Osteoblast (primary cell): ENCODE measurements at regions not wholly inside any gene's neighbourhood (a gene's known extent, or its start where the extent isn't known, plus 50 kb on each side); places are given as distances from the start of the nearest gene placed in this dataset.
"Not testable (repeated sequence)": the region's sequence is repeated elsewhere in the genome, so short reads cannot be mapped to it uniquely, and the experiment has no call there.

ENCODE experiments used
- DNase-seq: peaks from one replicate; pipeline ENCODE4 v3.0.0; 2011; ENCODE audit warnings: low spot score, mixed read lengths; ENCODE audit not compliant: insufficient read length; ENCODE audit errors: missing footprints
- H2AFZ ChIP-seq: 2 replicates; pipeline ENCODE4 v1.6.0; 2011; ENCODE audit warnings: mild to moderate bottlenecking, low read length
- H3K27ac ChIP-seq: 2 replicates; pipeline ENCODE4 v1.5.1; 2011; ENCODE audit warnings: mild to moderate bottlenecking, low read depth, low read length, moderate library complexity
- H3K27me3 ChIP-seq: 2 replicates; pipeline ENCODE4 v1.6.0; 2012; ENCODE audit warnings: mild to moderate bottlenecking, control low read depth, inconsistent platforms, low read length, moderate library complexity; ENCODE audit not compliant: insufficient read depth
- H3K36me3 ChIP-seq: 2 replicates; pipeline ENCODE4 v1.5.1; 2011; ENCODE audit warnings: mild to moderate bottlenecking, low read length, control low read depth, moderate library complexity; ENCODE audit not compliant: insufficient read depth
- H3K4me1 ChIP-seq: 2 replicates; pipeline ENCODE4 v1.5.1; 2011; ENCODE audit warnings: mild to moderate bottlenecking, low read length, control low read depth, moderate library complexity; ENCODE audit not compliant: insufficient read depth
- H3K4me2 ChIP-seq: 2 replicates; pipeline ENCODE4 v1.6.0; 2011; ENCODE audit warnings: mild to moderate bottlenecking, low read length; ENCODE audit not compliant: insufficient read depth
- H3K4me3 ChIP-seq: fragments of 200-600 bp; sonication (generic); 3 replicates; pipeline ENCODE4 v1.5.1; 2012; ENCODE audit warnings: mild to moderate bottlenecking, low read length, inconsistent platforms; ENCODE audit not compliant: insufficient read depth
- H3K79me2 ChIP-seq: 2 replicates; pipeline ENCODE4 v1.6.0; 2012; ENCODE audit warnings: mild to moderate bottlenecking, low read length, control low read depth, inconsistent platforms; ENCODE audit not compliant: insufficient read depth
- H3K9me3 ChIP-seq: 2 replicates; pipeline ENCODE4 v1.5.1; 2011; ENCODE audit warnings: low read depth, low read length, control low read depth
- H4K20me1 ChIP-seq: 2 replicates; pipeline ENCODE4 v1.6.0; 2012; ENCODE audit warnings: mild to moderate bottlenecking, low read length, control low read depth; ENCODE audit not compliant: insufficient read depth
- CTCF ChIP-seq: IDR thresholded peaks from 2 replicates; pipeline ENCODE4 v1.5.1; 2011; ENCODE audit warnings: mild to moderate bottlenecking, low read depth, low read length, moderate library complexity; ENCODE audit errors: extremely low read depth

DNA sequence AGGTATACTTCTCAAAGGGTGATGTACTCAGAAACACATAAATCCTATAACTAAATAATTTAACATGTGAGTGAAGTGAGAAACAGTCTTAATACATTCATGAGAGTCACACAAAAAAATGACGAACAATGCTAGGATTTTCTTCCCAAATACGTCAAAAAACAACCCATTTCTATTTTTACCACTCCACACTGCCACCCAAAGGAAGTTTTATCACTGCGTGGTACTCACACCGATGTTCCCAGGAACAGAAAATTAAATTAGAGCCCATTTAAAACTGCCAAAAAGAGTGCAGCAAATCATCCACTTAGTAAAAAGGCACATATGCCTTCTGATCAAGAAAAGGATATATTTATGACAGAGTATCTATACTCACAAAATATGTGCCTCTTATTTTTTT is 710.9 kb upstream of the FAT3 start:
- Histone ChIP-seq H3K4me1 (no peaks in the 10 kb centered on the region), H3K79me2 (no peaks in the 10 kb centered on the region), H3K4me2 (no peak overlapping the region), H3K27ac (no peak overlapping the region), H3K9me3 (no peaks in the 10 kb centered on the region), H3K4me3 (no peak overlapping the region), H4K20me1 (no peaks in the 10 kb centered on the region), H3K27me3 (no peaks in the 10 kb centered on the region), H3K36me3 (no peaks in the 10 kb centered on the region), H2AFZ (no peak overlapping the region)
- DNase-seq, result no peak
- no peak for TF ChIP-seq CTCF

DNA sequence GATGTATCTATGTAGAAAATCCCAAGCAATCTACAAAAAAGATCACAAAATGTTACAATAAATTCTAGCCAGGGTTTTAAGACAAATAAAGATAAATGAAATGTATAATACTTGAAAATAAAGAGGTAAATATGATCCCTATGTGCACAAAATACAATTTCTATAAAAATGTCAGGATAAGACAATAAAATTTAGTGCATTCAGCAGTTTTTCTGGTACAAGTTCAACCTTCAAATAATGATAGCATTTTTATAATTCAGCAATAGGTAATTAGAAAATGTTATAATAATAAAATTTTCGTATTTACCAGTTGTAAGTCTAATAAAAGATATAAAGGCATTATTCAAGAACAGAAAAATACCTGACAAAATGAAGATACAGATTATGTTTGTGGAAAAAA is 726.8 kb upstream of the FAT3 start:
- DNase-seq, result no peak
- Histone ChIP-seq H3K4me3 (no peak overlapping the region), H3K36me3 (no peaks in the 10 kb centered on the region), H3K4me1 (no peaks in the 10 kb centered on the region), H3K79me2 (no peaks in the 10 kb centered on the region), H3K27me3 (no peaks in the 10 kb centered on the region), H2AFZ (no peak overlapping the region), H3K27ac (no peak overlapping the region), H4K20me1 (no peaks in the 10 kb centered on the region), H3K9me3 (no peaks in the 10 kb centered on the region), H3K4me2 (no peak overlapping the region)
- TF ChIP-seq CTCF, result no peak

GRCh38 chr11:91495837-91496236 is 728.8 kb upstream of the FAT3 start:
- no peak overlapping the region for H3K4me3 ChIP-seq
- H4K20me1 ChIP-seq, result no peaks in the 10 kb centered on the region
- TF ChIP-seq CTCF, result no peak
- H3K4me2 ChIP-seq, result no peak overlapping the region
- no peak for DNase-seq
- no peaks in the 10 kb centered on the region for H3K36me3 ChIP-seq
- no peaks in the 10 kb centered on the region for H3K4me1 ChIP-seq
- no peaks in the 10 kb centered on the region for H3K79me2 ChIP-seq
- H2AFZ ChIP-seq, result no peak overlapping the region
- H3K9me3 ChIP-seq, result no peaks in the 10 kb centered on the region
- H3K27me3 ChIP-seq, result no peaks in the 10 kb centered on the region
- H3K27ac ChIP-seq, result no peak overlapping the region

DNA sequence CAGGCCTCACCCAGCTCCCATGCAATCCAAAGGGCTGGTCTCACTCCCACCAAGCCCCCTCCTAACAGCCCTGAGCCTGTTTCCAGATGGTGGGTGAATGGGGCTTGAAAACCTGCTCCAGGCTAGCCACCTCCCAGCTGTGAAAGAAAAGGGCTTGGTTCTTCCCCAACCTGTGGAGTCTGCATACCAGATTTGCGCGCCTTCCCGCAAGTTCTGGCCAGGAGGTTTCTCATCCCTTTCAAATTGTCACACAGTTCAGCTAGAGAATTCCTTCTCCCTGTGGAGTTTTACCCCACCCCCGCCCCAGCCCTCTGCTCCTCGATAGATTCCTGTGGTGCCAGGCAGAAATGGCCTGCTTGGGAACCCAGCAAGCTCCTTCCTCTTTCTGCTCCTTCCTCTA is 734.6 kb upstream of the FAT3 start:
- H3K27ac ChIP-seq, result no peak overlapping the region
- no peaks in the 10 kb centered on the region for H3K9me3 ChIP-seq
- no peak for DNase-seq
- TF ChIP-seq CTCF, result no peak
- no peak overlapping the region for H3K4me2 ChIP-seq
- H2AFZ ChIP-seq, result no peak overlapping the region
- no peaks in the 10 kb centered on the region for H3K79me2 ChIP-seq
- no peaks in the 10 kb centered on the region for H3K27me3 ChIP-seq
- H3K36me3 ChIP-seq, result no peaks in the 10 kb centered on the region
- no peaks in the 10 kb centered on the region for H3K4me1 ChIP-seq
- H4K20me1 ChIP-seq, result no peaks in the 10 kb centered on the region
- no peak overlapping the region for H3K4me3 ChIP-seq

- not testable (repeated sequence) for H2AFZ ChIP-seq, H3K9me3 ChIP-seq, H3K79me2 ChIP-seq, DNase-seq, H3K27ac ChIP-seq, H3K36me3 ChIP-seq, H3K27me3 ChIP-seq, H3K4me2 ChIP-seq, H3K4me3 ChIP-seq, H3K4me1 ChIP-seq, H4K20me1 ChIP-seq
Observed at GRCh38 chr11:91483956-91484355, 740.7 kb upstream of the FAT3 start.

DNA sequence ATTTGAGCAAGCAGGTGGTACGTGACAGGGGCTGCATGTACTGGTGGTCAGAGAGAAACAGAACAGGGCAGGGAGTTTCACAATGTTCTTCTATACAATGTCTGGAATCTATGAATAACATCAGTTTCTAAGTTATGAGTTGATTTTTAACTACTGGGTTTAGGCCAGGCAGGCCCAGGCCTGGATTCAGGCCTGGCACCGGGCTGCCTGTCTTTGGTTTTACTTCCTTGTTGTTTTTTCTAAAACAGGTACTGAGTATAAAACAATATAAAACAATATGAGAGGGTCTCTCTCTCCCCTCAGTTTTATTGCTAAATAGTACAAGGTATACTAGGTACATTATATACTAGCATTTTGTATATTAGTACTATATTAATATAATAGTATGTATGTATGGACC is 742.7 kb upstream of the FAT3 start:
- not testable (repeated sequence) for H3K9me3 ChIP-seq, H3K27ac ChIP-seq, H3K4me2 ChIP-seq, H3K79me2 ChIP-seq, H3K36me3 ChIP-seq, H3K27me3 ChIP-seq, DNase-seq, H2AFZ ChIP-seq, H3K4me1 ChIP-seq, H3K4me3 ChIP-seq, H4K20me1 ChIP-seq
